ENCODE measurements at regions not wholly inside any gene's neighbourhood (a gene's known extent, or its start where the extent isn't known, plus 50 kb on each side); places are given as distances from the start of the nearest gene placed in this dataset.

GRCh38 chr2:67900826-67901225, 162.0 kb downstream of the C1D start:
- TF ChIP-seq CTCF (IDR thresholded peaks at IDR 0.05) (no peak), POLR2A (IDR thresholded peaks at IDR 0.05) (no peak)

Data from body of pancreas (tissue), 4 donors.